ENCODE measurements at regions not wholly inside any gene's neighbourhood (a gene's known extent, or its start where the extent isn't known, plus 50 kb on each side); places are given as distances from the start of the nearest gene placed in this dataset.
"Not testable (repeated sequence)": the region's sequence is repeated elsewhere in the genome, so short reads cannot be mapped to it uniquely, and the experiment has no call there.

GRCh38 chr11:112620621-112621394, 340.4 kb upstream of the NCAM1 start:
- intact Hi-C loops (cut with DNase I), result no loop called here
- no peak for DNase-seq (ENCODE audit: low spot score)

- intact Hi-C loops (cut with DNase I), result no loop called here
- no peak for DNase-seq (ENCODE audit: low spot score)
Measured at GRCh38 chr11:112623057-112623456, 338.2 kb upstream of the NCAM1 start.

- intact Hi-C loops (cut with DNase I), result no loop called here
- no peak for DNase-seq (ENCODE audit: low spot score)
Measured at GRCh38 chr11:112624431-112624830, 336.8 kb upstream of the NCAM1 start.

- DNase-seq (ENCODE audit: low spot score); intact Hi-C loops (cut with DNase I): not testable (repeated sequence)
Measured at GRCh38 chr11:112624971-112625370, 336.2 kb upstream of the NCAM1 start.

- no peak for DNase-seq (ENCODE audit: low spot score)
- intact Hi-C loops (cut with DNase I), result no loop called here
Measured at GRCh38 chr11:112625814-112626213, 335.4 kb upstream of the NCAM1 start.

GRCh38 chr11:112626731-112627130, 334.5 kb upstream of the NCAM1 start:
- no peak for DNase-seq (ENCODE audit: low spot score)
- intact Hi-C loops (cut with DNase I), result no loop called here

- DNase-seq (ENCODE audit: low spot score), result no peak
Measured at GRCh38 chr11:112627588-112628045, 333.6 kb upstream of the NCAM1 start.

GRCh38 chr11:112628676-112629075, 332.5 kb upstream of the NCAM1 start:
- intact Hi-C loops (cut with DNase I), result no loop called here
- DNase-seq (ENCODE audit: low spot score), result no peak

More at GRCh38 chr11:112627588-112628045, 333.6 kb upstream of the NCAM1 start:
- intact Hi-C loops (cut with DNase I), result no loop called here

- intact Hi-C loops (cut with DNase I), result no loop called here
- no peak for DNase-seq (ENCODE audit: low spot score)
Measured at GRCh38 chr11:112630496-112630895, 330.7 kb upstream of the NCAM1 start.

GRCh38 chr11:112631333-112631732, 329.9 kb upstream of the NCAM1 start:
- no peak for DNase-seq (ENCODE audit: low spot score)
- intact Hi-C loops (cut with DNase I), result no loop called here

- intact Hi-C loops (cut with DNase I), result no loop called here
- DNase-seq (ENCODE audit: low spot score), result no peak
Measured at GRCh38 chr11:112632866-112633505, 328.2 kb upstream of the NCAM1 start.

GRCh38 chr11:112634551-112634950, 326.7 kb upstream of the NCAM1 start:
- intact Hi-C loops (cut with DNase I), result no loop called here
- DNase-seq (ENCODE audit: low spot score), result no peak

GRCh38 chr11:112634995-112635737, 326.1 kb upstream of the NCAM1 start:
- intact Hi-C loops (cut with DNase I), result no loop called here
- no peak for DNase-seq (ENCODE audit: low spot score)

- no peak for DNase-seq (ENCODE audit: low spot score)
- intact Hi-C loops (cut with DNase I), result no loop called here
Measured at GRCh38 chr11:112637076-112637475, 324.1 kb upstream of the NCAM1 start.

- intact Hi-C loops (cut with DNase I), result no loop called here
- DNase-seq (ENCODE audit: low spot score), result no peak
Measured at GRCh38 chr11:112637876-112638275, 323.3 kb upstream of the NCAM1 start.

GRCh38 chr11:112639469-112639868, 321.8 kb upstream of the NCAM1 start:
- intact Hi-C loops (cut with DNase I), result no loop called here
- no peak for DNase-seq (ENCODE audit: low spot score)

- no peak for DNase-seq (ENCODE audit: low spot score)
- intact Hi-C loops (cut with DNase I), result no loop called here
Measured at GRCh38 chr11:112643416-112643815, 317.8 kb upstream of the NCAM1 start.

GRCh38 chr11:112644410-112645131, 316.6 kb upstream of the NCAM1 start:
- intact Hi-C loops (cut with DNase I), result no loop called here
- DNase-seq (ENCODE audit: low spot score), result no peak

GRCh38 chr11:112649856-112650255, 311.4 kb upstream of the NCAM1 start:
- no peak for DNase-seq (ENCODE audit: low spot score)
- intact Hi-C loops (cut with DNase I), result loop anchor here (5.0 to 10.0 kb wide), 4 partner anchors 63 to 465 kb away; no protein-coding TSS in a partner anchor

- intact Hi-C loops (cut with DNase I), result loop anchor here (5.0 to 10.0 kb wide), 4 partner anchors 63 to 464 kb away; no protein-coding TSS in a partner anchor
- DNase-seq (ENCODE audit: low spot score), result no peak
Measured at GRCh38 chr11:112650527-112650926, 310.7 kb upstream of the NCAM1 start.
